Hepatocyte (in vitro differentiated cells): ENCODE measurements at regions not wholly inside any gene's neighbourhood (a gene's known extent, or its start where the extent isn't known, plus 50 kb on each side); places are given as distances from the start of the nearest gene placed in this dataset.

Experiments used
- EZH2 ChIP-seq: fragments of 200-600 bp; sonication (generic); IDR thresholded peaks from 2 replicates; pipeline ENCODE4 v1.6.1; 2016; ENCODE audit warnings: antibody characterized with exemption, mild to moderate bottlenecking, borderline replicate concordance
- TF ChIP-seq, protein P1 (sequence below): fragments of 200-600 bp; sonication (generic); IDR thresholded peaks from 2 replicates; pipeline ENCODE4 v1.5.1; 2016; ENCODE audit warnings: antibody characterized with exemption, mild to moderate bottlenecking; ENCODE audit not compliant: poor library complexity

DNA sequence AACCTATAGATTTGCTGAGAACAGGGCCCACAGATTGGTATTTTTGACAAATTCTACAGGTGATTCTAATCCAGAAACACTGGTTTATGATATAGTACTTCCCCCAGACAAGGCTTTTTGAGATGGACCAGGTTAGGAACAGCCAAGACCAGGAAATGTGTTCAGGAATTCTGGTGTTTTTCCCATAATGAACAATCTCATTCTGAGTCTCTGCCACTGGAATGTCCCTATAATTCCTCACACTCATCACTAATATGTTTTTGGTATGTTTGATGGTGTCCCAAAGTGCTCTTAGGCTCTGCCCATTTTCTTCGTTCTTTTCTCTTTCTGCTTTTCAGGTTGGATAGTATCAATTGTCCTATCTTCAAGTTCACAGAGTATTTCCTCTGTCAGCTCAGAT, 107.2 kb upstream of the IGFBP3 start:
- TF ChIP-seq, protein P1, sequence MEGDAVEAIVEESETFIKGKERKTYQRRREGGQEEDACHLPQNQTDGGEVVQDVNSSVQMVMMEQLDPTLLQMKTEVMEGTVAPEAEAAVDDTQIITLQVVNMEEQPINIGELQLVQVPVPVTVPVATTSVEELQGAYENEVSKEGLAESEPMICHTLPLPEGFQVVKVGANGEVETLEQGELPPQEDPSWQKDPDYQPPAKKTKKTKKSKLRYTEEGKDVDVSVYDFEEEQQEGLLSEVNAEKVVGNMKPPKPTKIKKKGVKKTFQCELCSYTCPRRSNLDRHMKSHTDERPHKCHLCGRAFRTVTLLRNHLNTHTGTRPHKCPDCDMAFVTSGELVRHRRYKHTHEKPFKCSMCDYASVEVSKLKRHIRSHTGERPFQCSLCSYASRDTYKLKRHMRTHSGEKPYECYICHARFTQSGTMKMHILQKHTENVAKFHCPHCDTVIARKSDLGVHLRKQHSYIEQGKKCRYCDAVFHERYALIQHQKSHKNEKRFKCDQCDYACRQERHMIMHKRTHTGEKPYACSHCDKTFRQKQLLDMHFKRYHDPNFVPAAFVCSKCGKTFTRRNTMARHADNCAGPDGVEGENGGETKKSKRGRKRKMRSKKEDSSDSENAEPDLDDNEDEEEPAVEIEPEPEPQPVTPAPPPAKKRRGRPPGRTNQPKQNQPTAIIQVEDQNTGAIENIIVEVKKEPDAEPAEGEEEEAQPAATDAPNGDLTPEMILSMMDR = no peak
- no peak for TF ChIP-seq EZH2
